Kidney glomerular epithelial cell (primary cell): ENCODE measurements at regions not wholly inside any gene's neighbourhood (a gene's known extent, or its start where the extent isn't known, plus 50 kb on each side); places are given as distances from the start of the nearest gene placed in this dataset.

Source experiments
- DNase-seq: peaks from one replicate; lab custom pipeline; 2025; lab: John Stamatoyannopoulos, UW

GRCh38 chr1:79603843-79604242, 597.3 kb upstream of the ADGRL4 start:
- DNase-seq = no peak

- no peak for DNase-seq
These were observed 592.7 kb upstream of the ADGRL4 start for GRCh38 chr1:79599257-79599656.

GRCh38 chr1:79595931-79596330, 589.4 kb upstream of the ADGRL4 start:
- DNase-seq = no peak

GRCh38 chr1:79594121-79594698, 587.7 kb upstream of the ADGRL4 start:
- no peak for DNase-seq

GRCh38 chr1:79592707-79593106, 586.2 kb upstream of the ADGRL4 start:
- DNase-seq = no peak

GRCh38 chr1:79588719-79589118, 582.2 kb upstream of the ADGRL4 start:
- no peak for DNase-seq

- no peak for DNase-seq
These were observed 580.7 kb upstream of the ADGRL4 start for GRCh38 chr1:79587229-79587628.

- DNase-seq = no peak
These were observed 579.3 kb upstream of the ADGRL4 start for GRCh38 chr1:79585801-79586200.

- no peak for DNase-seq
These were observed 568.9 kb upstream of the ADGRL4 start for GRCh38 chr1:79575424-79575823.

- DNase-seq = no peak
These were observed 561.9 kb upstream of the ADGRL4 start for GRCh38 chr1:79568411-79568810.

GRCh38 chr1:79561521-79561978, 555.0 kb upstream of the ADGRL4 start:
- DNase-seq = no peak

- DNase-seq = no peak
These were observed 549.7 kb upstream of the ADGRL4 start for GRCh38 chr1:79556189-79556588.

GRCh38 chr1:79554688-79555087, 548.2 kb upstream of the ADGRL4 start:
- no peak for DNase-seq

- no peak for DNase-seq
These were observed 544.8 kb upstream of the ADGRL4 start for GRCh38 chr1:79551321-79551720.

- no peak for DNase-seq
These were observed 543.9 kb upstream of the ADGRL4 start for GRCh38 chr1:79550402-79550801.

GRCh38 chr1:79549201-79549600, 542.7 kb upstream of the ADGRL4 start:
- no peak for DNase-seq

GRCh38 chr1:79547514-79547913, 541.0 kb upstream of the ADGRL4 start:
- DNase-seq = no peak

- no peak for DNase-seq
These were observed 536.9 kb upstream of the ADGRL4 start for GRCh38 chr1:79543394-79543793.

GRCh38 chr1:79539001-79539400, 532.5 kb upstream of the ADGRL4 start:
- DNase-seq = no peak

- DNase-seq = no peak
These were observed 526.0 kb upstream of the ADGRL4 start for GRCh38 chr1:79532555-79532954.

GRCh38 chr1:79531790-79532189, 525.3 kb upstream of the ADGRL4 start:
- no peak for DNase-seq

GRCh38 chr1:79530476-79530875, 523.9 kb upstream of the ADGRL4 start:
- DNase-seq = no peak

GRCh38 chr1:79530055-79530454, 523.5 kb upstream of the ADGRL4 start:
- DNase-seq = no peak

- no peak for DNase-seq
These were observed 517.6 kb upstream of the ADGRL4 start for GRCh38 chr1:79524126-79524525.
